Urothelium cell line (cell line): ENCODE measurements at regions not wholly inside any gene's neighbourhood (a gene's known extent, or its start where the extent isn't known, plus 50 kb on each side); places are given as distances from the start of the nearest gene placed in this dataset.

ENCODE experiments used
- DNase-seq: peaks from one replicate; pipeline ENCODE4 v3.0.0; 2011; ENCODE audit warnings: low spot score, mixed read lengths
- FAIRE-seq: peaks from 2 replicates; lab custom pipeline; 2011; peaks lifted over from hg19 to GRCh38; lab: Jason Lieb, UNC

DNA sequence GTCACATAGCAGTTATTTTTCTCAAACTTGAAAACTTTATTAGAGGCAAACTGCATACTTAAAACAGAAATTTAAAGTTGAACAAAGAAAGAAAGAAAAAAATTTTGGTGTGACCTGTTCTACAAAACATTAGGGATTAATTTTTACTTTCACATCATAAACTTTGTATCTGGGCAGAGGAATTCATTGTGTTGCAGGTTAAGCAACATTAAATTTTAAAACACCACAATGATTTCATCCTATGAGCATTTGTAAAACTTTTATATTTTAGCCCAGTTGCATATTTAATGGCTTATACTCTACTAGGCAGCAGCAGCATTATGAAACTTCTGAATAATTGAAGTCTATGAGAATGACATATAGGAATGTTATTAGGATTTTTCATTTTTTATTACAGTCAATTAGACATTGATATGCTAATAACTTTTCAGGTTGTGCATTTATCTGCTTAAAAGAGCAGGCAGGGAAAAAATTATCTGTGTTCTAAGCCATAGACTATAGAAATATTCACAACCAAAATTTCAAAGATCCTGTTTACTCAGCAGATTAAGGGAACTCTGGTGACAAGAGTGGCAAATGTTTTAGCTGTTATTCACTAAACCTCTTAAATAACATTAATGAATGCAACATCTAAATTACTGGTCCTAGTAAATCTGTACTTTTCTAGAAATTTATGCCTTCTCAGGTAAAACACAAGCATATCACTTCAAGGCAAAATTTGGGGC is 1088.5 kb upstream of the CDH6 start:
- FAIRE-seq = no peak

DNA sequence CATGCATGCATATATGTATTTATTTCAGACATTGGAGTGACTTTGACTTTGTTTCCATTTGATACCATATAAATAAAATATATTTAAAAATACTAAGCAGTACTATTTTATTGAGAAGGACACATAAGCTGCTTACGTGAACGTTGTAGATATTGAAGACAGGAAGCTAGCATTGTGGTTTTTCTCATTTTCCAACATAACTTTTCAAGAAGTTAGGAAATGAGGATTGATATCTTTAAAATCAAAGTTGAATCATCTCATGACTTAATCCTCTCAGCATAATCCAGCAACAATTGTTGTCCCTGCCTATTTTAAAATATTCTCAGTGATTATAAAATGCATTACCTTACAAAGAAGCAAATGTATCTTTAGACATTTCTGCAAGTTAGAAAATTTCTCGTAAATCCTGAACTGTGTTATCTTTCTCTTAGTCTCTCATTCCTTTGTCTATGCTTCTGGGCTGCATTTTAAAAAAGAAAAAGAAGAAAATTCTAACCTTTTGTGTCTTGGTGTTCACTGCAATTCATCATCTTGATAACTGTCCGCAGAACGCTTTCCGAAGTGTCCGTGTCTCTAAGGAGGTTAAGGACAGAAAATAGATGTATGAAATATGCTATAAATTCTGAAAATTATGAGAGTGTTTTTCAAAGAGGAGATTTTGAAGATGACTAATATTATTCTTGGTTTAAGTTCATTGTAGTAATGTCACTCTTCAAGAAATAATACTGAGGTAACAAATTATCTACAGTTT is 1089.9 kb upstream of the CDH6 start:
- FAIRE-seq = no peak
- no peak for DNase-seq

More for the DNA sequence above, 1088.5 kb upstream of the CDH6 start:
- DNase-seq = no peak

- FAIRE-seq (no peak), DNase-seq (no peak)
These were observed 1090.4 kb upstream of the CDH6 start for GRCh38 chr5:30103052-30103451.

DNA sequence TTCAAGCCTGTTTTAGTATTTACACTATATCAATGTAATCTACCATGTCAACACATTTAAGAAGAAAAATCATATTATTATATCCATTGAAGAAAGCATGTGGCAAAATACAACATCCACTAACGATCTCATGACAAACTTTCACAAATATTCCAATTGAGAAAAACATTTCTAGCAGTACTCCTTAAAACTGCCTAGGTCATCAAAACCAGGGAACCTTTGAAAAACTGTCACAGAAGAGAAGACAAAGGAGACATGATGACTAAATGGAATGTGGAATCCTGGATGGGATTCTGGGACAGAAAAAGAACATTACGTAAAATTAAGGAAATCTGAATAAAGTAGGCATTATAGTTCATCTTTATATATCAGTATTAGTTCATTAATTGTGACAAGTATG is 1091.3 kb upstream of the CDH6 start:
- DNase-seq = no peak
- no peak for FAIRE-seq

GRCh38 chr5:30100929-30101328 is 1092.6 kb upstream of the CDH6 start:
- no peak for FAIRE-seq
- no peak for DNase-seq

GRCh38 chr5:30100148-30100713 is 1093.3 kb upstream of the CDH6 start:
- FAIRE-seq = no peak
- no peak for DNase-seq

DNA sequence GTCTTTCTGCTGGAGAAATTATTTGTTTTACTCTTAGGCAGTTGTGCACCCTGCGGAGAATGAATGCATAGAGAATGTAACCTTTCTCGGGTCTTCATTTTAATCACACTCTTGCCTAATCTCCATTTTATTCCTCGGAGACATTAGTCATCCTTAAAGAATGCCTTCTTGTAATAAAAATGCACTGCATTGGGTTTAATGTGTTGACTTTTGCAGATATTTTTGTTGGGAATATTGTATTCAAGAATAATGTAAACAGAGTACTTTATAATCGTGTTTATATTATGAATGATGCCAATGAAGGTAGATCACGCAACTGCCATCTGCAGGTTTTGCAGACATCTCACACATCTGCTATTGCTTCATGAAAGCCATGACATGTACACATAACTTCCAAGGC is 1093.9 kb upstream of the CDH6 start:
- peak; percentile 24 for DNase-seq
- no peak for FAIRE-seq

DNA sequence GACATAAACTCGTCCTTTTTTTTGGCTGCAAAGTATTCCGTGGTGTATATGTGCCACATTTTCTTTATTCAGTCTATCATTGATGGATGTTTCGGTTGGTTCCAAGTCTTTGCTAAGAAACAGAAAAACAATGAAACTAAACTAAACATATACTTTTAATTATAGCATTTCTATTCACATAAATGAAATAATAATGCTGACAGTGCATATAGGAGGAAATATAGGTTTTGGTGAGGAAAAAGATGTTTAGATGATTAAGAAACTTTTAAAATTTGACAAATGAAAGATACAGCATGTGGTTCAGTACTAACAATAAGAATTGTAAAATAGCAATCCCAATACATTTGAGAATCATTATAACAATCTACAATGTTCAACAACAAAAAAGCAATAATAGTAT is 1094.5 kb upstream of the CDH6 start:
- DNase-seq (no peak), FAIRE-seq (no peak)

DNA sequence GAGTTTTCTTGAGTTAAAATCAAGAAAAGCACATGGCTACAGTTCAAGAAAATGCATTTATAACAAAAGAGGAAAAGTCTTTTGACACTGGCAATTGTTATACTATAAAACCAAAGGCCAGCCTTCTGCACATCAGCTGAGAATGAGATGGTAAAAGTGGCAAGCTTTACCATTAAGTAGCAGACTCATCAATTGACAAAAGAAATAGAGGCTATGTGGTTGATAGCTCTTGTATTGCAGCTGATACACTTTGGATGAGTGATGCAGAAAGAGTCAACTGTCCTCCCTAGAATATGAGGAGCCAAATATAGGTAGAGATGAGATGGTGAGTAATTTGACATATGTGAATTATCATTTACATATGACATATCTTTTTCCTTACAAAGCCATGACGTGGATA is 1100.9 kb upstream of the CDH6 start:
- DNase-seq (no peak), FAIRE-seq (no peak)

DNA sequence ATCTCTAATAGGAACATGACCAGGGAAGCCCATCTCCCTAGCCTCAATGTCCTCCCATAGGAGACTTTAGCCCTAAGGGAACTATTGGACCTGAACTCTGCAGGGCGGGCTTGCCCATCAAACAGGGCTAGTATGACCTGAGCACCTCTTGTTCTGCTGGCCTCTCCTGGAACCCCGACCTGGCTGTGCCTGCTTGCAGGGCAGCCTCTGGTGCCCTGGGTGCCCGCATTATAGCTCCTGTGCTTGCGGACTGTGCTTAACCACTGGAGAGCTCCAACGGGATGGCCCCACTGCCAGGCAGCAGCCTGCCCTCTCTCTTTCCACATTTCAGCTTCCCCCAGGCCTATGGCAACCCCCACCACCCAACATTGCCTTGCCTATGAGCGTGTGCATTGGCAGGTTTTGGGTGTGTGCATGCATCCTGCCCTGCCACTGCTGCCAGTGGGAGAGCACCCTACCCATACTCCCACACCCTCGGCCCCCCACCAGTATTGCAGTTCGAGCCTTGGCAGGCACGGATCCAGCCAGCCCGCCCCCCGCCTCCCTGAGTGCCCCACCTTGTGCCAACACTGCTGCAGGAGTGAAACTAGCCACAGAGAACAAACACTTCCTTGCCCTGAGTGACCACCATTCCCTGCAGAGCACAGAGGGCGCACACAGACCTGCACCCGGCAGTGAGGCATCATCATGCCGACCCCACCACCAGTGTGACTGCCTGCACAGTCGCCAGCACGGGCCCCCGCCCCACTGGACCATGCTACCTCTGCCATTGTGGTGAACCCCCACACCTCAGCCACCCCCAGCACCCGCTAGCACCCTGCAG is 1123.8 kb upstream of the CDH6 start:
- peak; percentile 83 for FAIRE-seq

DNA sequence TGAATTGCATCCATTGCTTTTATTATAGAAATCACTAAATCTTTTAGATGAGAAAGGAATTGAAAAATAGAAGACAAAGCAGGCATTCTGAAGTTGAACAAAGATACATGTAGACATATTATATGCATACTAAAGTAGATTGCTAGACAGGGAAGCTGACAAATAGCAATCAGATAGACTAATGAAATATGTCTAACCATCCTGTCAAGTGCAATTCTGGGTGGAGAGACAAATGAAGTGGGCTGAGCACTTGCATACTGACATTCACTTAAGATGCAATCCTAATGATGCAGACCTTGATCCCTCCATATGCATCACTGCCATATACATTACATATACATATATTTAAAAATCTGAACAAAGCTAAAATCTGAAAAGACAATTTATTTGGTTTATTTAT is 1130.0 kb upstream of the CDH6 start:
- no peak for DNase-seq
- no peak for FAIRE-seq

More for the DNA sequence above, 1123.8 kb upstream of the CDH6 start:
- DNase-seq = no peak

- DNase-seq = no peak
- FAIRE-seq = no peak
These were observed 1141.5 kb upstream of the CDH6 start for GRCh38 chr5:30051976-30052375.

GRCh38 chr5:30050056-30050815 is 1143.2 kb upstream of the CDH6 start:
- FAIRE-seq (no peak), DNase-seq (no peak)

- FAIRE-seq (no peak), DNase-seq (no peak)
These were observed 1150.8 kb upstream of the CDH6 start for GRCh38 chr5:30042677-30043076.

DNA sequence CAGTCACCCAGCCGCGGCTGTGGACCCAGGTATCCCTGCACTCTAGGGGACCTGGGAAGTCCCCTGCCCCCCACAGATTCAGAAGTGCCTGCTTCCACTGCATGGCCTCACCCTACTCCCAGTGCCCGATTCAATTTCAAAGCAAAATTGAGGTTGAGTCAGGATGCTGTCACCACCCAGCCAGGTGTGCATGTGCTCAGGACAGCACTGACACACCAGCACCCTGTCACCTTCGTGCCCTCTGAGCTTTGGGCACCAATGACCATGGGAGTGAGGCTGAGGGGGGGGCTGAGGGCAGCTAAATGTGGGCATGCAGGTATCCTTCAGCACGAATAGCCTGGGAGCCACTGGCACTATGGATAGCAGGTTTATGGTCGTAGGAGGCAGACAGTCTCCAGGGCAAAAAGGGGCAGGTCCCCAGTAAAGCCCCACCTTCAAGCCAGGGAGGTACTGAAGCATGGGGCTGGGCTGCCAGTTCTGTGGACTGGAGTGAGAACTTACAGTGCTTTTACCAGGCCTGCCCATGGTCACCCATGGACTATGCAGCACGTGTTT is 1151.6 kb upstream of the CDH6 start:
- FAIRE-seq (no peak), DNase-seq (no peak)

GRCh38 chr5:30041291-30041690 is 1152.2 kb upstream of the CDH6 start:
- FAIRE-seq (no peak), DNase-seq (no peak)

DNA sequence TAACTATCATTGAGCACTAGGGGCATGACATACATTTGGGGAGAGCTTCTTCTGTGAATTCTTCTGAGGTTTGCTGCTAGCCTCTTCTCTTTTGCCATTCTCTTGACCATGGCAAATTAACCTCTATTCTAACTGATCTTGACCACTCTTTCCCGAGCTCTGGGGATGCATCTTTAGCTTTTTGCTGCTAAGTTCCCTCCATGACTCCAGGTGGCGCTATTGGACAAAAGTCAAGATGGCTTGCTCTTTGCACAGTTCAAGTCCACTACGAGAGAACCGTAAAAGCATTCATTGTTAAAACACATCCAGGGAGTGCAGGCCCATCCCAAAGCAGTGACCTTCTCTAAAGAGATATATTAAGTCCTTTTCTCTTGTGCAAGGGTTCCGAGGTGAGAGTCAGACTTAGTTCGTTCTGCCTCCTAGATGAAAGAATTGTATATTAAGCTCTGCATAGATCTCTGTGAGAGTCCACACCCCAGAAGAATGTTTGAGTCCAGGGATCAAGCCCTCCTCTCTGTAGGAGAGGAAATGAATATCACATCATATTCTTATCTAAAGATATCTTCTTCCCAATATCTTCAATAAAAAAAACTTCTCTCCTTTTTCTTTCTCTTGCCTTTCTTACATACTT is 1152.9 kb upstream of the CDH6 start:
- DNase-seq = peak; percentile 64

GRCh38 chr5:30039379-30039778 is 1154.1 kb upstream of the CDH6 start:
- FAIRE-seq (no peak), DNase-seq (no peak)

More for the DNA sequence above, 1152.9 kb upstream of the CDH6 start:
- peak; percentile 32 for FAIRE-seq

GRCh38 chr5:30034870-30035269 is 1158.6 kb upstream of the CDH6 start:
- DNase-seq = no peak
- FAIRE-seq = no peak

GRCh38 chr5:30030101-30030500 is 1163.4 kb upstream of the CDH6 start:
- DNase-seq (no peak), FAIRE-seq (no peak)
